ENCODE measurements at regions not wholly inside any gene's neighbourhood (a gene's known extent, or its start where the extent isn't known, plus 50 kb on each side); places are given as distances from the start of the nearest gene placed in this dataset.

- H3K9me3 ChIP-seq, result no peaks in the 10 kb centered on the region
- TF ChIP-seq CTCF (IDR thresholded peaks at IDR 0.05) (no peak), POLR2A (IDR thresholded peaks at IDR 0.05) (no peak)
- H3K27ac ChIP-seq, result no peak overlapping the region
- H3K36me3 ChIP-seq (replicated peaks in 1 of 2; ENCODE audit: insufficient read depth in 1 of 2, low read depth in 2 of 2), result no peaks in the 10 kb centered on the region
- ATAC-seq (no peak), DNase-seq (no peak)
- H3K4me3 ChIP-seq, result no peak overlapping the region
- intact Hi-C loops (cut with DNase I), result no loop called here
- WGBS, 2 donors, result 80 to 84% methylated on average over 16 to 17 of the region's 17 CpGs
- no peaks in the 10 kb centered on the region for H3K4me1 ChIP-seq
- no peaks in the 10 kb centered on the region for H3K27me3 ChIP-seq
Observed at GRCh38 chr6:15096894-15097837, 148.7 kb upstream of the JARID2 start.

GRCh38 chr6:15101130-15101529 lies 144.7 kb upstream of the JARID2 start:
- no peaks in the 10 kb centered on the region for H3K36me3 ChIP-seq (replicated peaks in 1 of 2; ENCODE audit: insufficient read depth in 1 of 2, low read depth in 2 of 2)
- H3K4me3 ChIP-seq, result no peak overlapping the region
- no peak overlapping the region for H3K27ac ChIP-seq
- H3K4me1 ChIP-seq, result no peaks in the 10 kb centered on the region
- H3K9me3 ChIP-seq, result no peaks in the 10 kb centered on the region
- TF ChIP-seq CTCF (IDR thresholded peaks at IDR 0.05) (no peak), POLR2A (IDR thresholded peaks at IDR 0.05) (no peak)
- 80 to 84% methylated on average over 7 of the region's 7 CpGs for WGBS, 2 donors
- no peak for ATAC-seq
- no peak for DNase-seq
- no peaks in the 10 kb centered on the region for H3K27me3 ChIP-seq
- intact Hi-C loops (cut with DNase I), result no loop called here

- Histone ChIP-seq H3K27ac (no peak overlapping the region), H3K27me3 (no peaks in the 10 kb centered on the region), H3K4me3 (no peak overlapping the region), H3K9me3 (no peaks in the 10 kb centered on the region), H3K4me1 (no peaks in the 10 kb centered on the region), H3K36me3 (replicated peaks in 1 of 2; ENCODE audit: insufficient read depth in 1 of 2, low read depth in 2 of 2) (no peaks in the 10 kb centered on the region)
- intact Hi-C loops (cut with DNase I), result no loop called here
- 87 to 95% methylated on average over 5 of the region's 5 CpGs for WGBS, 2 donors
- no peak for ATAC-seq
- TF ChIP-seq POLR2A (IDR thresholded peaks at IDR 0.05) (no peak), CTCF (IDR thresholded peaks at IDR 0.05) (no peak)
- no peak for DNase-seq
Observed at GRCh38 chr6:15102241-15102640, 143.6 kb upstream of the JARID2 start.

- no peaks in the 10 kb centered on the region for H3K36me3 ChIP-seq (replicated peaks in 1 of 2; ENCODE audit: insufficient read depth in 1 of 2, low read depth in 2 of 2)
- intact Hi-C loops (cut with DNase I), result no loop called here
- no peak overlapping the region for H3K27ac ChIP-seq
- H3K27me3 ChIP-seq, result no peaks in the 10 kb centered on the region
- H3K4me3 ChIP-seq, result no peak overlapping the region
- no peaks in the 10 kb centered on the region for H3K4me1 ChIP-seq
- no peaks in the 10 kb centered on the region for H3K9me3 ChIP-seq
- TF ChIP-seq CTCF (IDR thresholded peaks at IDR 0.05) (no peak), POLR2A (IDR thresholded peaks at IDR 0.05) (no peak)
- DNase-seq (no peak), ATAC-seq (no peak)
- WGBS, 2 donors, result 51 to 57% methylated on average over 12 of the region's 12 CpGs
Observed at GRCh38 chr6:15106958-15107643, 138.8 kb upstream of the JARID2 start.

All from body of pancreas (tissue), 4 donors.